ENCODE measurements at regions not wholly inside any gene's neighbourhood (a gene's known extent, or its start where the extent isn't known, plus 50 kb on each side); places are given as distances from the start of the nearest gene placed in this dataset.

GRCh38 chr6:137766596-137767370, 100.3 kb upstream of the TNFAIP3 start:
- POLR2A ChIA-PET: no interaction called here
- CTCF ChIA-PET: no interaction called here

GRCh38 chr6:137767465-137767864, 99.6 kb upstream of the TNFAIP3 start:
- intact Hi-C loops (cut with micrococcal nuclease; ENCODE audit: unreplicated experiment): no loop called here
- DNase-seq (ENCODE audit: low read depth, low spot score) (no peak), ATAC-seq (no peak)
- no peaks in the 10 kb centered on the region for H3K36me3 ChIP-seq (ENCODE audit: control insufficient read depth, insufficient read depth, low read length)
- ChIA-PET POLR2A (no interaction called here), CTCF (no interaction called here)
- no peak overlapping the region for H3K27ac ChIP-seq (ENCODE audit: low read length)
- BruUV-seq (replicated peaks): no TSS peak
- TF ChIP-seq CTCF (IDR thresholded peaks at IDR 0.05): no peak
- no peak for TF ChIP-seq POLR2AphosphoS5 (IDR thresholded peaks at IDR 0.05; ENCODE audit: low read depth, low read length)
- TF ChIP-seq REST (IDR thresholded peaks at IDR 0.05; ENCODE audit: insufficient read depth in 1 of 2, low read depth in 2 of 2, low read length in 1 of 2): no peak
- no peak for TF ChIP-seq TCF7L2 (IDR thresholded peaks at IDR 0.05; ENCODE audit: low read depth, low read length)
- TF ChIP-seq SIN3A (IDR thresholded peaks at IDR 0.05; ENCODE audit: borderline replicate concordance, insufficient read depth, low read depth, low read length): no peak
- no peaks in the 10 kb centered on the region for H3K9me3 ChIP-seq (ENCODE audit: control insufficient read depth, insufficient read depth, low read depth, low read length)
- in situ Hi-C loops (cut with HindIII; ENCODE audit: low pct_unique_long_range_greater_than_20kb, low sequenced_read_pairs): no loop called here
- no peaks in the 10 kb centered on the region for H3K4me1 ChIP-seq (ENCODE audit: control insufficient read depth, insufficient read depth, low read length)
- no peaks in the 10 kb centered on the region for H3K27me3 ChIP-seq (ENCODE audit: control insufficient read depth, insufficient read depth, low read length)
- no peak overlapping the region for H3K4me3 ChIP-seq (ENCODE audit: low read depth in 2 of 2, low read length in 2 of 2)

More at GRCh38 chr6:137766596-137767370, 100.3 kb upstream of the TNFAIP3 start:
- no peaks in the 10 kb centered on the region for H3K4me1 ChIP-seq (ENCODE audit: control insufficient read depth, insufficient read depth, low read length)
- H3K9me3 ChIP-seq (ENCODE audit: control insufficient read depth, insufficient read depth, low read depth, low read length): no peaks in the 10 kb centered on the region
- no peaks in the 10 kb centered on the region for H3K27me3 ChIP-seq (ENCODE audit: control insufficient read depth, insufficient read depth, low read length)
- intact Hi-C loops (cut with micrococcal nuclease; ENCODE audit: unreplicated experiment): no loop called here
- no TSS peak for BruUV-seq (replicated peaks)
- TF ChIP-seq POLR2AphosphoS5 (IDR thresholded peaks at IDR 0.05; ENCODE audit: low read depth, low read length) (no peak), SIN3A (IDR thresholded peaks at IDR 0.05; ENCODE audit: borderline replicate concordance, insufficient read depth, low read depth, low read length) (no peak)
- no peak for DNase-seq (ENCODE audit: low read depth, low spot score)
- H3K27ac ChIP-seq (ENCODE audit: low read length): no peak overlapping the region
- H3K4me3 ChIP-seq (ENCODE audit: low read depth in 2 of 2, low read length in 2 of 2): no peak overlapping the region
- no peak for ATAC-seq
- in situ Hi-C loops (cut with HindIII; ENCODE audit: low pct_unique_long_range_greater_than_20kb, low sequenced_read_pairs): no loop called here
- no peaks in the 10 kb centered on the region for H3K36me3 ChIP-seq (ENCODE audit: control insufficient read depth, insufficient read depth, low read length)

Measured in Panc1 (cell line).